GM23338 (cell line): ENCODE measurements at regions not wholly inside any gene's neighbourhood (a gene's known extent, or its start where the extent isn't known, plus 50 kb on each side); places are given as distances from the start of the nearest gene placed in this dataset.

ENCODE experiments used
- EZH2 ChIP-seq: fragments of 200-600 bp; sonication (generic); IDR thresholded peaks from one replicate; pipeline ENCODE4 v1.8.0; 2017; ENCODE audit warnings: antibody characterized with exemption, mild to moderate bottlenecking, low read depth; ENCODE audit not compliant: unreplicated experiment
- POLR2AphosphoS5 ChIP-seq: IDR thresholded peaks from 2 replicates; pipeline ENCODE4 v1.6.1; 2016; ENCODE audit warnings: antibody characterized with exemption, low read depth
- ZNF331 ChIP-seq: fragments of 250-450 bp; sonication (Bioruptor Pico); IDR thresholded peaks from 2 replicates; pipeline ENCODE4 v1.5.0; 2020; ENCODE audit warnings: low read depth, mild to moderate bottlenecking, moderate library complexity
- TF ChIP-seq, protein P1 (sequence below), 2 experiments: fragments of 200-600 bp in 1 of 2; sonication (generic) in 1 of 2; conservative IDR thresholded peaks; 2 replicates each; pipeline versions ENCODE4 v1.5.1 to v1.6.1; 2016 to 2017; ENCODE audit warnings: antibody characterized with exemption in 2 of 2, low read depth in 2 of 2, mild to moderate bottlenecking in 2 of 2, moderate library complexity in 1 of 2

DNA sequence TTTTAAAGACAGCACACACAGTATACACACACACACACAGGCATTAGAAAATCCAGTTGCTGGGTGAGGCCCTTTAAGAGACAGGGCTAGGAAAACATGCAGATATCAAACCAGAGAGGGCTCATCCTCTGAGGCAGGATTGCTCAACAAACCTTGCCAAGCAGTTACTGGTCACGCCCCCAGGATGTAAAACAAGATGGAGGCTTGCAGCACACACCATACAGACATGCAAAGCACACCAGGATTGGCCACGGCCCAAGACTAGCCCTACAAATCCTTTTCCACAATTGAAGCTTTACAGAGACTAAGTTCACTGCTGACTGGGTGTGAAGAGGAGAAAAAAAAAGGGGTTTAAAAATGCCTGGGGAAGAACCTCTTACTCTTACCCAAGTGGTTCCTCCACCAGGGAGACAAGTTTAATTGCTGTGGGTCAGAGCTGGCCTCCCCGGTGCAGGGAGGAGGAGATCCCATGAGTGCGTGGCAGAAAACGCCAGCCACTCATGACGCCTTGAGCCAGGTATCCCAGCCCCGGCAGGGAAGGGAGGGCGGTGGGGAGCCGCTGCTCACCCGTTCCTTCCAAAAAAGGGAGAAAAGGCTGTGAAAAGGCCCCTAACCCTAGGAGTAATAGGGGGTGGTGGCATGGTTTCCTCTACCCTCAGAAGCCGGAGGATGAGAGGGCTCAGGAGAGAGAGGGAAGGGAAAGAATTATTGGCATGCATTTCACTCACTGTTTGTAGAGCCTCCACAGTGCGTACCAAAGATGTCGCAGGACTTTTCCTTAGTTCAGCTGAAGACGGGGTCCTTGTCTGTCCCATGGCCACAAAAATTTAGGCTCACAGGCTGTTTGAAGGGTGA is 594.6 kb upstream of the ZP4 start:
- TF ChIP-seq, protein P1, sequence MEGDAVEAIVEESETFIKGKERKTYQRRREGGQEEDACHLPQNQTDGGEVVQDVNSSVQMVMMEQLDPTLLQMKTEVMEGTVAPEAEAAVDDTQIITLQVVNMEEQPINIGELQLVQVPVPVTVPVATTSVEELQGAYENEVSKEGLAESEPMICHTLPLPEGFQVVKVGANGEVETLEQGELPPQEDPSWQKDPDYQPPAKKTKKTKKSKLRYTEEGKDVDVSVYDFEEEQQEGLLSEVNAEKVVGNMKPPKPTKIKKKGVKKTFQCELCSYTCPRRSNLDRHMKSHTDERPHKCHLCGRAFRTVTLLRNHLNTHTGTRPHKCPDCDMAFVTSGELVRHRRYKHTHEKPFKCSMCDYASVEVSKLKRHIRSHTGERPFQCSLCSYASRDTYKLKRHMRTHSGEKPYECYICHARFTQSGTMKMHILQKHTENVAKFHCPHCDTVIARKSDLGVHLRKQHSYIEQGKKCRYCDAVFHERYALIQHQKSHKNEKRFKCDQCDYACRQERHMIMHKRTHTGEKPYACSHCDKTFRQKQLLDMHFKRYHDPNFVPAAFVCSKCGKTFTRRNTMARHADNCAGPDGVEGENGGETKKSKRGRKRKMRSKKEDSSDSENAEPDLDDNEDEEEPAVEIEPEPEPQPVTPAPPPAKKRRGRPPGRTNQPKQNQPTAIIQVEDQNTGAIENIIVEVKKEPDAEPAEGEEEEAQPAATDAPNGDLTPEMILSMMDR (conservative IDR thresholded peaks at IDR 0.05; ENCODE audit: low read depth in 2 of 2): no peak
- TF ChIP-seq POLR2AphosphoS5 (no peak), ZNF331 (CRISPR knock-in tag) (no peak), EZH2 (no peak)
